ENCODE measurements at regions not wholly inside any gene's neighbourhood (a gene's known extent, or its start where the extent isn't known, plus 50 kb on each side); places are given as distances from the start of the nearest gene placed in this dataset.

GRCh38 chr4:124874172-124874450 lies 161.6 kb upstream of the ANKRD50 start:
- H3K27me3 ChIP-seq = no peaks in the 10 kb centered on the region
- intact Hi-C loops (cut with DNase I) = no loop called here
- H3K4me3 ChIP-seq = no peak overlapping the region
- ATAC-seq = no peak
- H3K27ac ChIP-seq = no peak overlapping the region
- H3K4me1 ChIP-seq = no peaks in the 10 kb centered on the region
- H3K9me3 ChIP-seq = no peaks in the 10 kb centered on the region
- TF ChIP-seq, protein P1, sequence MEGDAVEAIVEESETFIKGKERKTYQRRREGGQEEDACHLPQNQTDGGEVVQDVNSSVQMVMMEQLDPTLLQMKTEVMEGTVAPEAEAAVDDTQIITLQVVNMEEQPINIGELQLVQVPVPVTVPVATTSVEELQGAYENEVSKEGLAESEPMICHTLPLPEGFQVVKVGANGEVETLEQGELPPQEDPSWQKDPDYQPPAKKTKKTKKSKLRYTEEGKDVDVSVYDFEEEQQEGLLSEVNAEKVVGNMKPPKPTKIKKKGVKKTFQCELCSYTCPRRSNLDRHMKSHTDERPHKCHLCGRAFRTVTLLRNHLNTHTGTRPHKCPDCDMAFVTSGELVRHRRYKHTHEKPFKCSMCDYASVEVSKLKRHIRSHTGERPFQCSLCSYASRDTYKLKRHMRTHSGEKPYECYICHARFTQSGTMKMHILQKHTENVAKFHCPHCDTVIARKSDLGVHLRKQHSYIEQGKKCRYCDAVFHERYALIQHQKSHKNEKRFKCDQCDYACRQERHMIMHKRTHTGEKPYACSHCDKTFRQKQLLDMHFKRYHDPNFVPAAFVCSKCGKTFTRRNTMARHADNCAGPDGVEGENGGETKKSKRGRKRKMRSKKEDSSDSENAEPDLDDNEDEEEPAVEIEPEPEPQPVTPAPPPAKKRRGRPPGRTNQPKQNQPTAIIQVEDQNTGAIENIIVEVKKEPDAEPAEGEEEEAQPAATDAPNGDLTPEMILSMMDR (IDR thresholded peaks at IDR 0.05) = no peak
- DNase-seq = no peak
- no peaks in the 10 kb centered on the region for H3K36me3 ChIP-seq

DNA sequence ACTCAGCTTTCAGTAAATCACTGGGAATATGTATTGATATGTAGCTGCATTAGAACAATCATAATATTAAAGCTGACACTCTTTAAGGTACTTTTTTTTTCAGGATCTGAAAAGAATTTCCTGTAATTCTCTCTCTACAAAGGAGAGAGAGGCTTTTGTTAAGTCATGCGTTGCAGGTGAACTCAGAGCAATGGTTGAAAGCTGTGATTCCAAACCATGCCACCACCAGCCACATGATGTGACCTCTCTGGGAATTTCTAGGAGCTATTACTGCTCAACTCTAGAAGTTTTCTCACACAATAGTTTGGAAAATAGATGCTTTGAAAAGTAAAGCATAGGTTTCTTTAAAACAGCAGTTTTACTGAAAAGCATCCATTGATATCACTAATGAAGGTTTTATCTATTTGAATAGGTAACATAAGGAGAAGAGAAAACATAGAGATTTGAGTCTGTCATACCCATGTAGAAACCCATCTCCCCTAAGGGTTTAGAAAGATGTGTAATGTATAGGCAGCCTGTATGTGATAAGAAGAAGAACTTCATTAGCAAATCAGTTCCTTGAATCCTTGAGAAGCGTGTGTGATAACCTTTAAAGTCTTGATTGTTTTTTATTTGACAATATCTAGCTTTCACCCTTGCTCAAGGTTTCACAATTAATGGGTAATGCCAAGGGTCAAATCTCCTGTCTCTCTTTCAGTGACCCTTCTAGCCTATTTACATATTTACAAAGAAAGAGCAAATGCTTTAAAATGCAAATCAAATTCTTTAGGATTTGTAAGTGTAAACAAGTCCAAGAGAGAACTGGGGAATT lies 161.0 kb upstream of the ANKRD50 start:
- Histone ChIP-seq H3K27ac (no peak overlapping the region), H3K27me3 (no peaks in the 10 kb centered on the region), H3K9me3 (no peaks in the 10 kb centered on the region), H3K4me1 (no peaks in the 10 kb centered on the region), H3K4me3 (no peak overlapping the region), H3K36me3 (no peaks in the 10 kb centered on the region)
- intact Hi-C loops (cut with DNase I) = no loop called here
- TF ChIP-seq, protein P1 (IDR thresholded peaks at IDR 0.05) = no peak
- no peak for ATAC-seq
- DNase-seq = no peak

DNA sequence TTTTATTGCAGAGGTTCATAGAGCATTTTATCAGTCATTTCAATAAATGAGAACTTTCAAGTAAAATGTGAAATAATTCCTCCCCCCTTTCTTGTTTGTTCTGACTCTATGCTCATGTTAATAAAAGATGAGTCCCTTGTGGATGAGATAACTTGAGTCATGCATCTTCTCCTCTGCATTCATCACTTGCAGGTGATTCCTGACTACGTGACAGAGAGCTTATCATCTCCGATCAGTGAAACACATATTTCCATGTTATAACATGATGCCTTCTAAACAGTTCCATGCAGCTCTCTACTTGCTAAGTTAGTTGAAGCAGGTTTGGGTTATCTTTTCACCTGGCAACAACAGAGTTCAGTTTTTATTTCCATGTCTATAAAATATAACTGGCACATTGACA lies 160.1 kb upstream of the ANKRD50 start:
- intact Hi-C loops (cut with DNase I) = no loop called here
- no peak for ATAC-seq
- Histone ChIP-seq H3K27ac (no peak overlapping the region), H3K9me3 (no peaks in the 10 kb centered on the region), H3K4me1 (no peaks in the 10 kb centered on the region), H3K27me3 (no peaks in the 10 kb centered on the region), H3K4me3 (no peak overlapping the region), H3K36me3 (no peaks in the 10 kb centered on the region)
- DNase-seq = no peak
- TF ChIP-seq, protein P1 (IDR thresholded peaks at IDR 0.05) = no peak

- Histone ChIP-seq H3K4me3 (no peak overlapping the region), H3K27ac (no peak overlapping the region), H3K9me3 (no peaks in the 10 kb centered on the region), H3K4me1 (no peaks in the 10 kb centered on the region), H3K36me3 (no peaks in the 10 kb centered on the region), H3K27me3 (no peaks in the 10 kb centered on the region)
- DNase-seq (no peak), ATAC-seq (peak; percentile 47)
- TF ChIP-seq, protein P1 (IDR thresholded peaks at IDR 0.05) = no peak
- intact Hi-C loops (cut with DNase I) = no loop called here
These were observed 157.5 kb upstream of the ANKRD50 start for GRCh38 chr4:124869961-124870495.

DNA sequence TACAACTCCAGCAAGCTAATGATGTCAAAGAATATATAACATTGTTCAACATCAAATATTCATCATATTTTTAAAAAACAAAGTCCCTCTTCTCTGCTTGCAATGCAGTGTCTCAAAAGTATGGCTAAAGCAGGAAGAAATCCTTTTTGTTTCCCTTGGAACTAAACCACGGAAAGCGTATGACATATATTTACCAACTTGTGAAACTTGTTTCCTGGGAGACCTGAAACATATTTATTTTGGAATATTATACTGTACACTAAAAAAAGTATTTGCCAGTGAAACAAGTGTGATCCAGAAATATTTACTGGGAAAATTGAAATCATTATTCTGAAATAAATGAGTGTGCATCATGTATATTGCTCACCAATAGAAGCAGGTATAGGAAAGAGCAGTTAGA lies 156.0 kb upstream of the ANKRD50 start:
- ATAC-seq = no peak
- DNase-seq = no peak
- H3K9me3 ChIP-seq = no peaks in the 10 kb centered on the region
- no peak overlapping the region for H3K4me3 ChIP-seq
- intact Hi-C loops (cut with DNase I) = no loop called here
- no peak overlapping the region for H3K27ac ChIP-seq
- TF ChIP-seq, protein P1 (IDR thresholded peaks at IDR 0.05) = no peak
- H3K4me1 ChIP-seq = no peaks in the 10 kb centered on the region
- H3K36me3 ChIP-seq = no peaks in the 10 kb centered on the region
- no peaks in the 10 kb centered on the region for H3K27me3 ChIP-seq
